Fibroblast of skin of left biceps (primary cell): ENCODE measurements at regions not wholly inside any gene's neighbourhood (a gene's known extent, or its start where the extent isn't known, plus 50 kb on each side); places are given as distances from the start of the nearest gene placed in this dataset.

Experiments
- DNase-seq, 2 experiments: peaks; one replicate each; pipeline ENCODE4 v3.0.0-alpha.2; 2013; ENCODE audit warnings: low read depth in 2 of 2

- no peak for DNase-seq
These were observed 72.9 kb upstream of the PPM1J start for GRCh38 chr1:112788054-112788453.

DNA sequence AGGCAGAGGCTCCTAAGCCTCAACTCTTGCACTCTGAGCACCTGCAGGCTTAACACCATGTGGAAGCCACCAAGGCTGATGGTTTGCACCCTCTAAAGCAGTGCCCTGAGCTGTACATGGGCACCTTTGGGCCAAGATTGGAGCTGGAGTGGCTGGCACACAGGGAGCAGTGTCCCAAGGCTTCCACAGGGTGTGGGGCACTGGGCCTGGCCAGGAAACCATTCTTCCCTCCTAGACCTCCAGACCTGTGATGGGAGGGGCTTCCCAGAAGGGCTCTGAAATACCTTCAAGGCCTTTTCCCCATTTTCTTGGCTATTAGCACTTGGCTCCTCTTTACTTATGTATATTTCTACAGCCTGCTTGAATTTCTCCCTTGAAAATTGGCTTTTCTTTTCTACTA is 67.9 kb upstream of the PPM1J start:
- no peak for DNase-seq

GRCh38 chr1:112779665-112780526 is 64.8 kb upstream of the PPM1J start:
- DNase-seq, result no peak

DNA sequence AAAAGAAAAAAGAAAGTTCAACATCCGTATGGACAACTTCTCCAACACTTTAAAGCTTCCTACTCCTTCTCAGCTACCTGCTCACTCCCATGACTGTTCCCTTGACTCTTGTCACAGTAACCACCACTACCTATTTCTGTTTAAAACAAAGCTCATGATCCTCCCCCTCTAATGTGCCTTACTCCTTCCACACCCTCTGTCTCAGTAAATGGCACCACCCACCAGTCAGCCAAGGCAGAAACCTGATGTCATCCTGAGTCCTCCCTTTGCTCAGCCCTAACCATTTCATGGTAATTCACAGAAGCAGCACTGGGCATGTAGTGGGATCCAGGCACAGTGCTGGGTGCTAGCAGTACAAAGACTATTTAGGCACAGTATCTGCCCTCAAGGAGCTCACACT is 63.0 kb upstream of the PPM1J start:
- DNase-seq, result no peak

GRCh38 chr1:112776688-112777087 is 61.6 kb upstream of the PPM1J start:
- DNase-seq, result no peak

DNA sequence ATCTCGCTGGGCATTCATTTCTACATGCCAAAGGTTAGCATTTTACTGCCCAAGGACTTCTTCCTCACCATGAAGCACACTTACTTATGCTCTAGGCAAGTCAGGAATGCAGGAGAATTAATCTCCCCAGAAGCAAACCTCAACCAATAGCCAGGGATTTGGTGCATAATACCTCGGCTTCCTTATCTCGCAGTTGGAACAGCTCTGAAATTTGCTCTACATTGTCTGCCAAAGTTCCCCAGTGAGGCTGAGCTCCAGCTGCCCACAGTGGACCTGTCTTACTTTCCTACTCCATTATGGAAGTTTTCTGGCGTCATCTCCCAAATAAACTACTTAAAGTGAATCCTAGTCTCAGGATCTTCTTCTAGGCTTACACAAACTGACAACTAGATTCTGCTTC is 57.6 kb upstream of the PPM1J start:
- no peak for DNase-seq

GRCh38 chr1:112770724-112771123 is 55.6 kb upstream of the PPM1J start:
- DNase-seq, result no peak

DNA sequence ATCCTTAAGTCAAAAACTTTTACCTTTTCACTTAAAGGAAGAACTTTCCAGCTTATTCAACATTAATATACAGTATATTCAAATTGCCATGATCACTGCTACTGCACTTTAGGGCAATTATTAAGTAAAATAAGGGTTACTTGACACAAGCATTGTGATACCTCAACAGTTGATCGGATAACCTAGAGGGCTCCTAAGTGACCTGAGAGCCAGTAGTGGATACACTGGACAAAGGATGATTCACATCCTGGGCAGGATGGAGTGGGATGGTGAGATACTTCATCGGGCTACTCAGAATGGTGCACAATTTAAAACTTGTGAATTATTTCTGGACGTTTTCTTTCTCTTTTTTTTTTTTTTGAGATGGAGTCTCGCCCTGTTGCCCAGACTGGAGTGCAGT is 54.5 kb upstream of the PPM1J start:
- no peak for DNase-seq

DNA sequence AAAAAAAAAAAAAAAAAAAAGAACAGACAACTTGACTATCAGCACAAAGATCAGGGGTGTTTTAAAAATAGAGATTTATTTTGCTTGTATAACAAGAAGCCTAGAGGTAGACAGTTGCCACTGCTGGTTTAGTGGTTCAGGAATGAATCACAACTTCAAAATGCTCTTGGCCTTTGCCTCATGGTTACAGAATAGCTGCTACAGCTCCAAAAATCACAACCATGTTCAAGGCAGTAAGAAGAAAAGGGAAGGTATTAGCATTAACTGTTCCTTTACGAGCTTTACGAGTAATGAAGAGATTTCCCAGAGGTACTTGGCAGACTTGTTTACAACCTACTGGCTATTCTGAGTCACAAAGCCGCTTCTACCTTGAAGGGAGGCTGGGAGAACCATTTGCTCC is 52.5 kb upstream of the PPM1J start:
- no peak for DNase-seq
